ENCODE measurements at regions not wholly inside any gene's neighbourhood (a gene's known extent, or its start where the extent isn't known, plus 50 kb on each side); places are given as distances from the start of the nearest gene placed in this dataset.

DNA sequence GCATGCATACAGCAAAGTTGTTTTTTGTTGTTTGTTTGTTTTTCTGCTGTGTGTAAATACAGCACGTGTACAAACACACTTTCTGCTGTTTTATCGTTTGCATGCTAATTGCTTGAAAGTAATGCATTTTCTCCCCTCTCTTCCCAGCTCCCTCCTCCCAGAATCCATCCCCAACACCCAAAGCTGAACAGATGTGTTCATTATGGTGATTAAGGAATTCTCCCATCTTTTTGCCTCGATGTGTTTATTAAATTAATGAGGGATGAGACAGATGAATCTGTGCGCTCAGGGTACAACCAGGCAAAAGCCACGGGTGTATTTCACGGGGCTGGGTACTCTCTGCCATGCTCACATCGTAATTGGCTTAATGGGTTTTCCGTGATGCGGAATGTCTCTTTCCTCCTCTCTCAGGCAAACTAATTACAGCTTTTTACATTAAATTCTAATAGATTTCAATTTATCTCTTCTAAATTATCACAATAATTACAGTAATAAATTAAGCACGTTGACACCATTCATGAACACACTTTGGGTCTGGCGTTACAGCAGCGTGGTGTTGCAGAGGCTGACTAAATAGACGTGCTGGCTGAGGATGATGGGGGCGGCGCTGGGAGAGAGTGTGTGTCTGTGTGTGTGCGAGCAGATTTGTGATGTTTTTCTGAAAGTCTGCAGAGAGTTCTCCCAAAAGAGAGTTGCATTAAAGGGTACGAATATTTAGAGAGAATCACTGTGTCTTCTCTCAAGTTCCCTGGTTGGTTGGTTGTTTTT lies 117.7 kb downstream of the CRLF2 start:
- no peak for ATAC-seq
- TF ChIP-seq ZNF565 (CRISPR knock-in tag; conservative IDR thresholded peaks at IDR 0.05; ENCODE audit: low read depth) (no peak), POU6F1 (CRISPR knock-in tag; IDR thresholded peaks at IDR 0.05; ENCODE audit: borderline replicate concordance, low read depth) (no peak), CSDC2 (CRISPR knock-in tag; IDR thresholded peaks at IDR 0.05) (no peak), ZC3H10 (CRISPR knock-in tag; IDR thresholded peaks at IDR 0.05) (no peak), ESRRG (CRISPR knock-in tag; IDR thresholded peaks at IDR 0.05) (no peak), CSRNP3 (CRISPR knock-in tag; IDR thresholded peaks at IDR 0.05) (no peak), TSHZ2 (CRISPR knock-in tag; IDR thresholded peaks at IDR 0.05) (no peak), PPARA (CRISPR knock-in tag; IDR thresholded peaks at IDR 0.05; ENCODE audit: borderline replicate concordance) (no peak), GLIS3 (CRISPR knock-in tag; IDR thresholded peaks at IDR 0.05) (no peak), OSR1 (CRISPR knock-in tag; IDR thresholded peaks at IDR 0.05) (no peak)

DNA sequence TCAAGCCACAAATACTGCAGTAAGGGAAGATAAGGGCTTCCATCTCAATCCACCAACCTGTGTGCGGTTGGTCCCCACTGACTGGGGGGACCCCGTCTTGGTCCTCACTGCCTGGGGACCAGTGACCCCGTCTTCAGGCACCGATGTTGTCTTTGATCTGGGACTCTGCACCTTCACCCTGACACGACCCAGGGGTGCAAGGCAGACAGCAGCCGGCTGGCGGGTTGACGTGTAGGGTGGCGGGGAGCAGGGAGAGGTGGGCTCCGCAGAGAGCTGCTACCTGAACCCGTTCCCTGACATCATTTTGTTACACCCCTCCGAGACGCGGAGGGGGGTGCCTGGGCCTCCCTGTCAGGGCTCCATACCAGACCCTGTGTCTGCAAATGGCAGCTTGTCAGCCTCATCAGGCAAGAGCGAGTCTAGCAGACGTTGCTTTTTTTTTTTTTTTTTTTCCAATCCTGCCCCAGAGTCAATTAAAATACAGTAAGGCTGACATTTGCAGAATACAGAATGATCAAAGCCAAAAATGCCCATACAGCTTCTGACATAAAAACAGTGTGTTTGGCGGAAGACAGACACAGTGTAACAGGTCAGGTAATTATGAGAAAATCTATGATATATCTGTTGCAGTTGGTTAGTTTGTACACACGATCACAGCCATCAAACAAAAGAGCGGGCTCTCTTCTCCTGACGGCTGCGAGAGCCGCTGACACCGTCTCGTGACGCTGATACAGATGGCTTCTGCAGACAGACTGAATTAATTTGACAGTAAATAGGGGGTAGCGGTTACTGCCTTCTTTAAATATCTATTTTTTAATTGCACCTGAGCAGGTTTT lies 118.6 kb downstream of the CRLF2 start:
- TF ChIP-seq ESRRG (CRISPR knock-in tag; IDR thresholded peaks at IDR 0.05) (no peak), TSHZ2 (CRISPR knock-in tag; IDR thresholded peaks at IDR 0.05) (no peak), GLIS3 (CRISPR knock-in tag; IDR thresholded peaks at IDR 0.05) (no peak), TCF4 (CRISPR knock-in tag; IDR thresholded peaks at IDR 0.05; ENCODE audit: borderline replicate concordance) (no peak)
- ATAC-seq, result no peak

- no peak for ATAC-seq
- TF ChIP-seq TSHZ2 (CRISPR knock-in tag; IDR thresholded peaks at IDR 0.05), result no peak
- TF ChIP-seq ZC3H10 (CRISPR knock-in tag; IDR thresholded peaks at IDR 0.05), result no peak
- no peak for TF ChIP-seq BACH2 (CRISPR knock-in tag; IDR thresholded peaks at IDR 0.05; ENCODE audit: borderline replicate concordance)
- no peak for TF ChIP-seq TCF4 (CRISPR knock-in tag; IDR thresholded peaks at IDR 0.05; ENCODE audit: borderline replicate concordance)
- TF ChIP-seq, protein P1, sequence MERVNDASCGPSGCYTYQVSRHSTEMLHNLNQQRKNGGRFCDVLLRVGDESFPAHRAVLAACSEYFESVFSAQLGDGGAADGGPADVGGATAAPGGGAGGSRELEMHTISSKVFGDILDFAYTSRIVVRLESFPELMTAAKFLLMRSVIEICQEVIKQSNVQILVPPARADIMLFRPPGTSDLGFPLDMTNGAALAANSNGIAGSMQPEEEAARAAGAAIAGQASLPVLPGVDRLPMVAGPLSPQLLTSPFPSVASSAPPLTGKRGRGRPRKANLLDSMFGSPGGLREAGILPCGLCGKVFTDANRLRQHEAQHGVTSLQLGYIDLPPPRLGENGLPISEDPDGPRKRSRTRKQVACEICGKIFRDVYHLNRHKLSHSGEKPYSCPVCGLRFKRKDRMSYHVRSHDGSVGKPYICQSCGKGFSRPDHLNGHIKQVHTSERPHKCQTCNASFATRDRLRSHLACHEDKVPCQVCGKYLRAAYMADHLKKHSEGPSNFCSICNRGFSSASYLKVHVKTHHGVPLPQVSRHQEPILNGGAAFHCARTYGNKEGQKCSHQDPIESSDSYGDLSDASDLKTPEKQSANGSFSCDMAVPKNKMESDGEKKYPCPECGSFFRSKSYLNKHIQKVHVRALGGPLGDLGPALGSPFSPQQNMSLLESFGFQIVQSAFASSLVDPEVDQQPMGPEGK (CRISPR knock-in tag; IDR thresholded peaks at IDR 0.05; ENCODE audit: borderline replicate concordance), result no peak
- no peak for TF ChIP-seq SNAI2 (CRISPR knock-in tag; IDR thresholded peaks at IDR 0.05)
- TF ChIP-seq OSR1 (CRISPR knock-in tag; IDR thresholded peaks at IDR 0.05), result no peak
- TF ChIP-seq POU6F1 (CRISPR knock-in tag; IDR thresholded peaks at IDR 0.05; ENCODE audit: borderline replicate concordance, low read depth), result no peak
- TF ChIP-seq RARB (CRISPR knock-in tag; IDR thresholded peaks at IDR 0.05), result no peak
- no peak for TF ChIP-seq TOX (CRISPR knock-in tag; IDR thresholded peaks at IDR 0.05; ENCODE audit: borderline replicate concordance)
- no peak for TF ChIP-seq ZNF70 (CRISPR knock-in tag; IDR thresholded peaks at IDR 0.05)
- no peak for TF ChIP-seq ESRRG (CRISPR knock-in tag; IDR thresholded peaks at IDR 0.05)
- no peak for TF ChIP-seq ZNF8 (CRISPR knock-in tag; IDR thresholded peaks at IDR 0.05)
These were observed 119.3 kb downstream of the CRLF2 start for GRCh38 chrX:1093121-1093520.
